GM23338 (cell line): ENCODE measurements at regions not wholly inside any gene's neighbourhood (a gene's known extent, or its start where the extent isn't known, plus 50 kb on each side); places are given as distances from the start of the nearest gene placed in this dataset.

Experiments
- ATAC-seq: fragments of 200-7000 bp; cut with Tn5 transposase; 3 replicates; pipeline ENCODE4 v1.9.1; 2020
- DNase-seq: peaks from one replicate; pipeline ENCODE4 v3.0.0-alpha.2; 2015; ENCODE audit warnings: low spot score
- H2AFZ ChIP-seq: fragments of 200-600 bp; sonication (generic); 2 replicates; pipeline ENCODE4 v1.8.0; 2016; ENCODE audit warnings: antibody characterized with exemption, mild to moderate bottlenecking, moderate library complexity
- H3F3A ChIP-seq: fragments of 200-600 bp; sonication (generic); replicated peaks from 2 replicates; pipeline ENCODE4 v1.8.0; 2017; ENCODE audit warnings: antibody characterized with exemption, mixed run types, low read depth
- H3K27ac ChIP-seq: fragments of 200-600 bp; sonication (generic); 2 replicates; pipeline ENCODE4 v1.6.1; 2016; ENCODE audit warnings: low read depth
- H3K27me3 ChIP-seq: fragments of 200-600 bp; sonication (generic); 2 replicates; pipeline ENCODE4 v1.8.0; 2016; ENCODE audit warnings: mild to moderate bottlenecking, mixed run types, moderate library complexity; ENCODE audit not compliant: insufficient read depth
- H3K36me3 ChIP-seq: fragments of 200-600 bp; sonication (generic); 2 replicates; pipeline ENCODE4 v1.8.0; 2016; ENCODE audit warnings: mild to moderate bottlenecking; ENCODE audit not compliant: insufficient read depth
- H3K4me1 ChIP-seq: fragments of 200-600 bp; sonication (generic); 2 replicates; pipeline ENCODE4 v1.8.0; 2016; ENCODE audit warnings: mild to moderate bottlenecking, moderate library complexity; ENCODE audit not compliant: insufficient read depth
- H3K4me2 ChIP-seq: fragments of 200-600 bp; sonication (generic); 2 replicates; pipeline ENCODE4 v1.7.1; 2017; ENCODE audit warnings: mixed run types
- H3K4me3 ChIP-seq: fragments of 200-600 bp; sonication (generic); 2 replicates; pipeline ENCODE4 v1.6.1; 2016; ENCODE audit warnings: mixed run types
- H3K79me2 ChIP-seq: fragments of 200-600 bp; sonication (generic); replicated peaks from 2 replicates; pipeline ENCODE4 v1.8.0; 2017; ENCODE audit warnings: mild to moderate bottlenecking; ENCODE audit not compliant: insufficient read depth
- H3K9me2 ChIP-seq: fragments of 200-600 bp; sonication (generic); 2 replicates; pipeline ENCODE4 v1.8.0; 2017; ENCODE audit not compliant: insufficient read depth
- H4K20me1 ChIP-seq: fragments of 200-600 bp; sonication (generic); replicated peaks from 2 replicates; pipeline ENCODE4 v1.8.0; 2017; ENCODE audit warnings: mild to moderate bottlenecking; ENCODE audit not compliant: insufficient read depth
- H3K27ac Mint-ChIP-seq: 2 replicates; pipeline ENCODE4 v1.8.0; 2020; ENCODE audit warnings: inconsistent platforms, mild to moderate bottlenecking, moderate library complexity, mixed read lengths
- H3K27me3 Mint-ChIP-seq: 3 replicates; pipeline ENCODE4 v1.8.0; 2022; ENCODE audit warnings: low read depth, mild to moderate bottlenecking, moderate library complexity, mixed read lengths, inconsistent platforms; ENCODE audit not compliant: insufficient read depth, poor library complexity
- H3K36me3 Mint-ChIP-seq: 3 replicates; pipeline ENCODE4 v1.8.0; 2021; ENCODE audit warnings: low read depth, mild to moderate bottlenecking, inconsistent platforms, moderate library complexity, mixed read lengths
- H3K4me1 Mint-ChIP-seq: 3 replicates; pipeline ENCODE4 v1.8.0; 2020; ENCODE audit warnings: mild to moderate bottlenecking, inconsistent platforms, mixed read lengths
- H3K4me3 Mint-ChIP-seq: 3 replicates; pipeline ENCODE4 v1.8.0; 2021; ENCODE audit warnings: moderate library complexity, mild to moderate bottlenecking, inconsistent platforms, mixed read lengths
- H3K9me3 Mint-ChIP-seq: 3 replicates; pipeline ENCODE4 v1.8.0; 2020; ENCODE audit warnings: moderate library complexity, mild to moderate bottlenecking, inconsistent platforms, mixed read lengths
- CREB1 ChIP-seq: fragments of 250-450 bp; sonication (Bioruptor Pico); IDR thresholded peaks from 2 replicates; pipeline ENCODE4 v1.5.0; 2020; ENCODE audit warnings: low read depth, mild to moderate bottlenecking, moderate library complexity
- EZH2 ChIP-seq: fragments of 200-600 bp; sonication (generic); IDR thresholded peaks from one replicate; pipeline ENCODE4 v1.8.0; 2017; ENCODE audit warnings: antibody characterized with exemption, mild to moderate bottlenecking, low read depth; ENCODE audit not compliant: unreplicated experiment
- EZH2phosphoT487 ChIP-seq: fragments of 200-600 bp; sonication (generic); IDR thresholded peaks from one replicate; pipeline ENCODE4 v1.8.1; 2018; ENCODE audit warnings: antibody characterized with exemption; ENCODE audit not compliant: unreplicated experiment
- JUNB ChIP-seq: IDR thresholded peaks from one replicate; pipeline ENCODE4 v1.6.1; 2016; ENCODE audit warnings: antibody characterized with exemption; ENCODE audit not compliant: unreplicated experiment
- POLR2AphosphoS5 ChIP-seq: IDR thresholded peaks from 2 replicates; pipeline ENCODE4 v1.6.1; 2016; ENCODE audit warnings: antibody characterized with exemption, low read depth
- ZNF331 ChIP-seq: fragments of 250-450 bp; sonication (Bioruptor Pico); IDR thresholded peaks from 2 replicates; pipeline ENCODE4 v1.5.0; 2020; ENCODE audit warnings: low read depth, mild to moderate bottlenecking, moderate library complexity
- TF ChIP-seq, protein P1 (sequence below): IDR thresholded peaks from one replicate; pipeline ENCODE4 v1.6.1; 2018; ENCODE audit warnings: antibody characterized with exemption; ENCODE audit not compliant: unreplicated experiment
- TF ChIP-seq, protein P2 (sequence below): IDR thresholded peaks from 2 replicates; pipeline ENCODE4 v1.6.1; 2016; ENCODE audit warnings: antibody characterized with exemption
- TF ChIP-seq, protein P3 (sequence below): fragments of 250-450 bp; sonication (Bioruptor Pico); IDR thresholded peaks from 2 replicates; pipeline ENCODE4 v1.5.0; 2020; ENCODE audit warnings: mild to moderate bottlenecking, moderate library complexity

DNA sequence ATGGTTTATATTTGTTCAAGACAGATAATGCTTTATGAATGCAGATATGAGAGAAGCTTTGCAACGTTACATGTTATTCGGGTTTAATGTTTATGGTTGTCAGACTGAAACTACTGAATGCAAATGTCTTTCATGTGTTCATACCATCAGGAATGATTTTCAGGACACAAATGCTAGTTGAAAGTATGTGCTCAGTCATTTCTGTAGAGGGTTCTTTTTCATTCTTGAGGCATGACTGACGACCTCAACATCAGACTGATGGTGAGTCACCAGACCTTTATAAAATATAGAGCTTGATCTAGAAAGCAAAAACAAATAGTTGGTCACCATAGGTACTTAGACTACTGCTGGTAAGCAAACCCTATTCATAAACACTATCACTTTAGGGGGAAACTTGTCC lies 287.3 kb upstream of the NUDT12 start:
- no peak for DNase-seq
- TF ChIP-seq POLR2AphosphoS5 (no peak), EZH2phosphoT487 (no peak), ZNF331 (no peak), EZH2 (no peak), JUNB (no peak), CREB1 (CRISPR knock-in tag) (no peak)
- TF ChIP-seq, protein P1, sequence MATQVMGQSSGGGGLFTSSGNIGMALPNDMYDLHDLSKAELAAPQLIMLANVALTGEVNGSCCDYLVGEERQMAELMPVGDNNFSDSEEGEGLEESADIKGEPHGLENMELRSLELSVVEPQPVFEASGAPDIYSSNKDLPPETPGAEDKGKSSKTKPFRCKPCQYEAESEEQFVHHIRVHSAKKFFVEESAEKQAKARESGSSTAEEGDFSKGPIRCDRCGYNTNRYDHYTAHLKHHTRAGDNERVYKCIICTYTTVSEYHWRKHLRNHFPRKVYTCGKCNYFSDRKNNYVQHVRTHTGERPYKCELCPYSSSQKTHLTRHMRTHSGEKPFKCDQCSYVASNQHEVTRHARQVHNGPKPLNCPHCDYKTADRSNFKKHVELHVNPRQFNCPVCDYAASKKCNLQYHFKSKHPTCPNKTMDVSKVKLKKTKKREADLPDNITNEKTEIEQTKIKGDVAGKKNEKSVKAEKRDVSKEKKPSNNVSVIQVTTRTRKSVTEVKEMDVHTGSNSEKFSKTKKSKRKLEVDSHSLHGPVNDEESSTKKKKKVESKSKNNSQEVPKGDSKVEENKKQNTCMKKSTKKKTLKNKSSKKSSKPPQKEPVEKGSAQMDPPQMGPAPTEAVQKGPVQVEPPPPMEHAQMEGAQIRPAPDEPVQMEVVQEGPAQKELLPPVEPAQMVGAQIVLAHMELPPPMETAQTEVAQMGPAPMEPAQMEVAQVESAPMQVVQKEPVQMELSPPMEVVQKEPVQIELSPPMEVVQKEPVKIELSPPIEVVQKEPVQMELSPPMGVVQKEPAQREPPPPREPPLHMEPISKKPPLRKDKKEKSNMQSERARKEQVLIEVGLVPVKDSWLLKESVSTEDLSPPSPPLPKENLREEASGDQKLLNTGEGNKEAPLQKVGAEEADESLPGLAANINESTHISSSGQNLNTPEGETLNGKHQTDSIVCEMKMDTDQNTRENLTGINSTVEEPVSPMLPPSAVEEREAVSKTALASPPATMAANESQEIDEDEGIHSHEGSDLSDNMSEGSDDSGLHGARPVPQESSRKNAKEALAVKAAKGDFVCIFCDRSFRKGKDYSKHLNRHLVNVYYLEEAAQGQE: no peak
- TF ChIP-seq, protein P2, sequence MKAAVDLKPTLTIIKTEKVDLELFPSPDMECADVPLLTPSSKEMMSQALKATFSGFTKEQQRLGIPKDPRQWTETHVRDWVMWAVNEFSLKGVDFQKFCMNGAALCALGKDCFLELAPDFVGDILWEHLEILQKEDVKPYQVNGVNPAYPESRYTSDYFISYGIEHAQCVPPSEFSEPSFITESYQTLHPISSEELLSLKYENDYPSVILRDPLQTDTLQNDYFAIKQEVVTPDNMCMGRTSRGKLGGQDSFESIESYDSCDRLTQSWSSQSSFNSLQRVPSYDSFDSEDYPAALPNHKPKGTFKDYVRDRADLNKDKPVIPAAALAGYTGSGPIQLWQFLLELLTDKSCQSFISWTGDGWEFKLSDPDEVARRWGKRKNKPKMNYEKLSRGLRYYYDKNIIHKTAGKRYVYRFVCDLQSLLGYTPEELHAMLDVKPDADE: no peak
- TF ChIP-seq, protein P3, sequence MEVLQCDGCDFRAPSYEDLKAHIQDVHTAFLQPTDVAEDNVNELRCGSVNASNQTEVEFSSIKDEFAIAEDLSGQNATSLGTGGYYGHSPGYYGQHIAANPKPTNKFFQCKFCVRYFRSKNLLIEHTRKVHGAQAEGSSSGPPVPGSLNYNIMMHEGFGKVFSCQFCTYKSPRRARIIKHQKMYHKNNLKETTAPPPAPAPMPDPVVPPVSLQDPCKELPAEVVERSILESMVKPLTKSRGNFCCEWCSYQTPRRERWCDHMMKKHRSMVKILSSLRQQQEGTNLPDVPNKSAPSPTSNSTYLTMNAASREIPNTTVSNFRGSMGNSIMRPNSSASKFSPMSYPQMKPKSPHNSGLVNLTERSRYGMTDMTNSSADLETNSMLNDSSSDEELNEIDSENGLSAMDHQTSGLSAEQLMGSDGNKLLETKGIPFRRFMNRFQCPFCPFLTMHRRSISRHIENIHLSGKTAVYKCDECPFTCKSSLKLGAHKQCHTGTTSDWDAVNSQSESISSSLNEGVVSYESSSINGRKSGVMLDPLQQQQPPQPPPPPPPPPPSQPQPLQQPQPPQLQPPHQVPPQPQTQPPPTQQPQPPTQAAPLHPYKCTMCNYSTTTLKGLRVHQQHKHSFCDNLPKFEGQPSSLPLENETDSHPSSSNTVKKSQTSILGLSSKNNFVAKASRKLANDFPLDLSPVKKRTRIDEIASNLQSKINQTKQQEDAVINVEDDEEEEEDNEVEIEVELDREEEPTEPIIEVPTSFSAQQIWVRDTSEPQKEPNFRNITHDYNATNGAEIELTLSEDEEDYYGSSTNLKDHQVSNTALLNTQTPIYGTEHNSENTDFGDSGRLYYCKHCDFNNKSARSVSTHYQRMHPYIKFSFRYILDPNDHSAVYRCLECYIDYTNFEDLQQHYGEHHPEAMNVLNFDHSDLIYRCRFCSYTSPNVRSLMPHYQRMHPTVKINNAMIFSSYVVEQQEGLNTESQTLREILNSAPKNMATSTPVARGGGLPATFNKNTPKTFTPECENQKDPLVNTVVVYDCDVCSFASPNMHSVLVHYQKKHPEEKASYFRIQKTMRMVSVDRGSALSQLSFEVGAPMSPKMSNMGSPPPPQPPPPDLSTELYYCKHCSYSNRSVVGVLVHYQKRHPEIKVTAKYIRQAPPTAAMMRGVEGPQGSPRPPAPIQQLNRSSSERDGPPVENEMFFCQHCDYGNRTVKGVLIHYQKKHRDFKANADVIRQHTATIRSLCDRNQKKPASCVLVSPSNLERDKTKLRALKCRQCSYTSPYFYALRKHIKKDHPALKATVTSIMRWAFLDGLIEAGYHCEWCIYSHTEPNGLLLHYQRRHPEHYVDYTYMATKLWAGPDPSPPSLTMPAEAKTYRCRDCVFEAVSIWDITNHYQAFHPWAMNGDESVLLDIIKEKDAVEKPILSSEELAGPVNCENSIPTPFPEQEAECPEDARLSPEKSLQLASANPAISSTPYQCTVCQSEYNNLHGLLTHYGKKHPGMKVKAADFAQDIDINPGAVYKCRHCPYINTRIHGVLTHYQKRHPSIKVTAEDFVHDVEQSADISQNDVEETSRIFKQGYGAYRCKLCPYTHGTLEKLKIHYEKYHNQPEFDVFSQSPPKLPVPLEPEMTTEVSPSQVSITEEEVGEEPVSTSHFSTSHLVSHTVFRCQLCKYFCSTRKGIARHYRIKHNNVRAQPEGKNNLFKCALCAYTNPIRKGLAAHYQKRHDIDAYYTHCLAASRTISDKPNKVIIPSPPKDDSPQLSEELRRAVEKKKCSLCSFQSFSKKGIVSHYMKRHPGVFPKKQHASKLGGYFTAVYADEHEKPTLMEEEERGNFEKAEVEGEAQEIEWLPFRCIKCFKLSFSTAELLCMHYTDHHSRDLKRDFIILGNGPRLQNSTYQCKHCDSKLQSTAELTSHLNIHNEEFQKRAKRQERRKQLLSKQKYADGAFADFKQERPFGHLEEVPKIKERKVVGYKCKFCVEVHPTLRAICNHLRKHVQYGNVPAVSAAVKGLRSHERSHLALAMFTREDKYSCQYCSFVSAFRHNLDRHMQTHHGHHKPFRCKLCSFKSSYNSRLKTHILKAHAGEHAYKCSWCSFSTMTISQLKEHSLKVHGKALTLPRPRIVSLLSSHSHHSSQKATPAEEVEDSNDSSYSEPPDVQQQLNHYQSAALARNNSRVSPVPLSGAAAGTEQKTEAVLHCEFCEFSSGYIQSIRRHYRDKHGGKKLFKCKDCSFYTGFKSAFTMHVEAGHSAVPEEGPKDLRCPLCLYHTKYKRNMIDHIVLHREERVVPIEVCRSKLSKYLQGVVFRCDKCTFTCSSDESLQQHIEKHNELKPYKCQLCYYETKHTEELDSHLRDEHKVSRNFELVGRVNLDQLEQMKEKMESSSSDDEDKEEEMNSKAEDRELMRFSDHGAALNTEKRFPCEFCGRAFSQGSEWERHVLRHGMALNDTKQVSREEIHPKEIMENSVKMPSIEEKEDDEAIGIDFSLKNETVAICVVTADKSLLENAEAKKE (CRISPR knock-in tag): no peak
- no peak overlapping the region for H3K4me2 ChIP-seq

More for the DNA sequence above, 287.3 kb upstream of the NUDT12 start:
- Histone ChIP-seq H3K27me3 (no peaks in the 10 kb centered on the region), H2AFZ (no peak overlapping the region), H3K9me2 (no peaks in the 10 kb centered on the region), H3F3A (no peaks in the 10 kb centered on the region), H3K4me3 (no peak overlapping the region), H3K36me3 (no peaks in the 10 kb centered on the region), H3K27ac (no peak overlapping the region), H3K4me1 (no peaks in the 10 kb centered on the region), H3K79me2 (no peaks in the 10 kb centered on the region), H4K20me1 (no peaks in the 10 kb centered on the region)
- no peaks in the 10 kb centered on the region for H3K36me3 Mint-ChIP-seq
- H3K4me3 Mint-ChIP-seq: no peak overlapping the region
- no peak overlapping the region for H3K27ac Mint-ChIP-seq
- ATAC-seq: no peak
- H3K9me3 Mint-ChIP-seq: no peaks in the 10 kb centered on the region
- H3K4me1 Mint-ChIP-seq: peaks cover 5% of the 10 kb centered on the region; the same call in 2 of the 3 replicates
- no peaks in the 10 kb centered on the region for H3K27me3 Mint-ChIP-seq
